Jurkat, Clone E6-1 (cell line): ENCODE measurements at regions not wholly inside any gene's neighbourhood (a gene's known extent, or its start where the extent isn't known, plus 50 kb on each side); places are given as distances from the start of the nearest gene placed in this dataset.
"Not testable (repeated sequence)": the region's sequence is repeated elsewhere in the genome, so short reads cannot be mapped to it uniquely, and the experiment has no call there.

ENCODE experiments used
- DNase-seq: peaks from one replicate; pipeline ENCODE4 v3.0.0-alpha.2; 2011; ENCODE audit warnings: low read depth, low spot score
- H3K4me3 ChIP-seq: 2 replicates; pipeline ENCODE4 v1.5.1; 2011; ENCODE audit warnings: mild to moderate bottlenecking, low read length, control low read depth, moderate library complexity

DNA sequence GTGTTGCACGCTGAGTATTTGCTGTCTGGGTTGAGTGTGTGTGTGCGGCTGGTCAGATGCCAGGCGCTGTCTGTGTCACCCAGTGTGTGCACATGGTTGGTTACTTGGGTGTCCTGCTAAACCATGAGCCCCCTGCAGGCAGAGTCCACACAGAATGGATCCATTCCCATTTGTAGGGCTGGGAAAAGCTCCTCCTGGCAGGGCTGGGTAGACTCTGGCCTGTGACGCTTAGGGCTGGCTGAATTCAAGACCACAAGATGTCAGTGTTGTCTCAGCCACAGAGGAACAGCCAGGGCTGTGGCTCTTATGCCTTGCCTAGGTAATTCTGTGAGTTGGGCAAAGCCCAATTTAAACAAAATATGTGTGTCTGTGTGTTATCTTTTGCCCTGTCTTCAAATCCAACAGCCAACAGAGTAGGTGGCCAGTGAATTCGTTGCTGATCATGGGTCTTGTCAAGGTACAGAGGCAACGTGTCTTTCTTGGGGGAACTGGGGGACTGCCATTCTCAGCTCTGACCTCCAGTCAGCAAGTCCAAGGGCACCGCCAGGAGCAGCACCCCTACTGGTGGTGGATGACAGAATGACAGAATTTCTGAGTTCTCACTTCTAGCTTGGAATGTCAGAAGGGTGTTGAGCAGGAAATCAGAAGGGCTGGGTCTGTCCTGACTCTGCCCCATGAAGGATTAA is 285.1 kb downstream of the CCSER2 start:
- DNase-seq = peak; percentile 27

GRCh38 chr10:84626397-84627087 is 298.2 kb downstream of the CCSER2 start:
- no peak overlapping the region for H3K4me3 ChIP-seq
- DNase-seq = no peak

More for the DNA sequence above, 285.1 kb downstream of the CCSER2 start:
- H3K4me3 ChIP-seq = no peak overlapping the region

- H3K4me3 ChIP-seq = no peak overlapping the region
- DNase-seq = no peak
These were observed 304.5 kb downstream of the CCSER2 start for GRCh38 chr10:84632866-84633265.

- no peak overlapping the region for H3K4me3 ChIP-seq
- no peak for DNase-seq
These were observed 306.2 kb downstream of the CCSER2 start for GRCh38 chr10:84634636-84635035.

DNA sequence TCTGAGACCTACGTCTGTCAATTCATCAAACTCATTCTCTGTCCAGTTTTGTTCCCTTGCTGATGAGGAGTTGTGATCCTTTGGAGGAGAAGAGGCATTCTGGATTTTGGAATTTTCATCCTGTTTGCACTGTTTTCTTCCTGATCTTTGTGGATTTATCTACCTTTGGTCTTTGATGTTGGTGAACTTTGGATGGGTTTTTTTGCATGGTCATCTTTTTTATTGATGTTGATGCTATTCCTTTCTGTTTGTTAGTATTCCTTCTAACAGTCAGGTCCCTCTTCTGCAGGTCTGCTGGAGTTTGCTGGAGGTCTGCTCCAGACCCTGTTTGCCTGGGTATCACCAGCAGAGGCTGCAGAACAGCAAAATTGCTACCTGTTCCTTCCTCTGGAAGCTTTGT is 322.2 kb downstream of the CCSER2 start:
- H3K4me3 ChIP-seq, DNase-seq: not testable (repeated sequence)

- no peak overlapping the region for H3K4me3 ChIP-seq
- DNase-seq = peak; percentile 91
These were observed 326.3 kb downstream of the CCSER2 start for GRCh38 chr10:84654671-84655070.

GRCh38 chr10:84659027-84659426 is 330.6 kb downstream of the CCSER2 start:
- H3K4me3 ChIP-seq = no peak overlapping the region
- no peak for DNase-seq

GRCh38 chr10:84659497-84660439 is 331.4 kb downstream of the CCSER2 start:
- H3K4me3 ChIP-seq = no peak overlapping the region
- no peak for DNase-seq

GRCh38 chr10:84660450-84661159 is 332.2 kb downstream of the CCSER2 start:
- DNase-seq = no peak
- H3K4me3 ChIP-seq = no peak overlapping the region

DNA sequence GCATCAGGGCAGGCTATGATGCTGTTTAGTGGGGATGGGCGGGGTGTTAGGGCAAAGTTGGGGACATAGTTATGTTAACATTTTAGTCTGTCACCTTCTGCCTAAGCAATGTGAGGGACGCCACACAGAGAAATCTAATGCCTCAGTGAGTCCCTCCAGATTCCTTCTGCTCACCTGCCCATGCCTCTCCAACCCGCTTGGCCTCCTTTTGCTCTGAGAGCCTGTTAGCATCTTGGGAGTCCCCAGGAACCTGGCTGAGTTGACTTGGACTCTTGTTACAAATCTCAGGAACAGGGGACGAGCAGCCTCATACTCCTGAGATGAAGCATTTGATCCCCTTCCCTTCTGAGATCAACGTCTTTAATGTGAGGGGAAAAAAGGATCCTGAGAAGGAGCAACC is 336.8 kb downstream of the CCSER2 start:
- no peak overlapping the region for H3K4me3 ChIP-seq
- no peak for DNase-seq

DNA sequence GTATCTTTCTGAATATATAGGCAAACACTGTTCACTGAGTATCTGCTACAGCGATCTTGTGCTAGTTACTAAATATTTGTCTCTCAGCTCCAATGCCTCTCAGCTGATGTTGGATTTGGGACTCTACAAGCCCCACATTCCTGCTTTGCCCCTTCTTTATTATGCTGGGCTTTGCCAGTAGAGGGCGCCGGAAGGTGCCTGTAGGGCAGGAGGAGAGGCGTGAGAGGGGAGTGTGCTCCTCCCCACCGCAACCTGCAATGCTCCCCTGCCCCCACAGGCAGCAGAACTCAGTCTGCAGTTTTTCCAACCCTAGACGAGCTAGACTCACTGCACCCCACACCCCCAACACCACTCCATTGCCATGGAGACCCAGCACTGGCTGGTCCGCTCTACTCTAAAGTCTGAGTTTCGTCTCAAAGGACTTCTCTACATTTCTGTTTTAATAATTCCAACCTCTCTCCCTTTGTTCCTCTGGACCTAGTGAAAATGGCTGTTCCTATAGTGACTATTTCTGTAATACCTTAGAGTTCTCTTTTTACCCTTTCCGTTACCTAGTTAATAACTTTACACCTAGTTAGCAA is 337.6 kb downstream of the CCSER2 start:
- DNase-seq = peak; percentile 44
- no peak overlapping the region for H3K4me3 ChIP-seq

GRCh38 chr10:84668186-84668763 is 339.9 kb downstream of the CCSER2 start:
- no peak overlapping the region for H3K4me3 ChIP-seq
- DNase-seq = no peak

GRCh38 chr10:84675060-84675459 is 346.7 kb downstream of the CCSER2 start:
- no peak for DNase-seq
- no peak overlapping the region for H3K4me3 ChIP-seq

GRCh38 chr10:84676536-84676935 is 348.1 kb downstream of the CCSER2 start:
- H3K4me3 ChIP-seq = no peak overlapping the region
- DNase-seq = no peak

GRCh38 chr10:84681781-84682180 is 353.4 kb downstream of the CCSER2 start:
- DNase-seq = no peak
- no peak overlapping the region for H3K4me3 ChIP-seq

GRCh38 chr10:84683550-84683949 is 355.2 kb downstream of the CCSER2 start:
- DNase-seq = no peak

DNA sequence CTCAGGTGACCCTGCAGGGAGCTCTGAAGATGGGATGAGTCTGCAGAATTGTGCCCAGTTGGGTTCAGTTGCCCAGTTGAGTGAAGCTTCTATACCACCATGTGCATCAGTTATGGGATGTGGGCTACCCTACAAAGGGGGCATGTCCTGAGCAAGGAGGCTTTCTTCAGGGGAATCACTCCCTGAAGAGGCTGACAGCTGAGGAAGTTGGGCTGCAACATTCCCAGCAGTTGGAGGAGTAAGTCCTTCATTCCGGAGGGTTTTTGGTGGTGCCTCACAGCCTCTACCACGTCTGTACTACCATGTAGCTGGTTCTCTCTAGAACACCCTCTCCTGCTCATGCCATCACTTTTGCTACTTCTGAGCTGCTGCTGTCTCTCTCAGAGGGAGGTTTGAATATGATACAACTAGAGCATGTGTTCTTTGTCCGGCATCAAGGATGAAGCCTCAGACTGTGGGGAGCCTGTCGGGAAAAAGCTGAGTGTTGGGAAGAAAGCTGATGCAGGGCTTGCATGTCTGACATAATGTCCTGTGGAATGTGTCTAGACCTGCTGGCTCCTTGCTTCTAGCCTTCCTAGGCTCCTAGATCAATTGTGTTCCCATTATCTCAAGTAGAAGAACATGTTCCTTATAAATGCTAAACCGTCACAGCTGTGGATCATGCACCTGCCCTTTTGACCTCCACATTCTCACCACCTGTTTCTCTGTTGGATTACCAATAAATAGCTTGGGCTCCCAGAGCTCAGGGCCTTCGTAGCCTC is 355.8 kb downstream of the CCSER2 start:
- H3K4me3 ChIP-seq = no peak overlapping the region
- no peak for DNase-seq

More at GRCh38 chr10:84683550-84683949, 355.2 kb downstream of the CCSER2 start:
- no peak overlapping the region for H3K4me3 ChIP-seq
